ENCODE measurements at regions not wholly inside any gene's neighbourhood (a gene's known extent, or its start where the extent isn't known, plus 50 kb on each side); places are given as distances from the start of the nearest gene placed in this dataset.
"Not testable (repeated sequence)": the region's sequence is repeated elsewhere in the genome, so short reads cannot be mapped to it uniquely, and the experiment has no call there.

DNA sequence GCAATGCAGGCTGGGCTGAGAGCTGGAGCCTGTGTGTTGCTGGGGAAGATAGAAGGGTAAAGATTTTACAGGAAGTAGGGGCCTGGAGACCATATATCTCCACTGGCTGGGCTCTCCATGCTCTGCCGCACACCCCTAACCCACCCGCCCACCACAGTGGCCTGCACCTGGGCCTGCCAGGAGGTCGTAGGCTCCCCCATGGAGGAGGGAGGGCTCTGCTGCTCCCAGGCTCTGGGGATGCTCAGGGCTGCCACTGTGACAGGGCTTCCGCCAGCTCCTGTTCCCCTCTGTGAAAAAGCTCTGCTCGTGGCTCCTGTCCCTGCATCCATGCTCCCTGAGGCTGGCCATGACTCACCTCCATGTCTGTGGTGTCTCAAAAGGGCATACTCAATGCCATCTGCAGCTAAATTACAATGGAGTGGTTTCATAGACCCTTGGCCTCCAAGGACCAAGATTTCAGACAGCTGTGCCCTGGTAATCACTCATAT lies 106.0 kb downstream of the CXCL12 start:
- DNase-seq (ENCODE audit: low read depth) = no peak

DNA sequence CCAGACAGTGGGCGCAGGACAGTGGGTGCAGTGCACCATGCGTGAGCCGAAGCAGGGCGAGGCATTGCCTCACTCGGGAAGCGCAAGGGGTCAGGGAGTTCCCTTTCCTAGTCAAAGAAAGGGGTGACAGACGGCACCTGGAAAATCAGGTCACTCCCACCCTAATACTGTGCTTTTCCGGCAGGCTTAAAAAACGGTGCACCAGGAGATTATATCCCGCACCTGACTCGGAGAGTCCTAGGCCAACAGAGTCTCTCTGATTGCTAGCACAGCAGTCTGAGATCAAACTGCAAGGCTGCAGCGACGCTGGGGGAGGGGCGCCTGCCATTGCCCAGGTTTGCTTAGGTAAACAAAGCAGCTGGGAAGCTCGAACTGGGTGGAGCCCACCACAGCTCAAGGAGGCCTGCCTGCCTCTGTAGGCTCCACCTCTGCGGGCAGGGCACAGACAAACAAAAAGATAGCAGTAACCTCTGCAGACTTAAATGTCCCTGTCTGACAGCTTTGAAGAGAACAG lies 116.4 kb downstream of the CXCL12 start:
- not testable (repeated sequence) for DNase-seq (ENCODE audit: low read depth)

DNA sequence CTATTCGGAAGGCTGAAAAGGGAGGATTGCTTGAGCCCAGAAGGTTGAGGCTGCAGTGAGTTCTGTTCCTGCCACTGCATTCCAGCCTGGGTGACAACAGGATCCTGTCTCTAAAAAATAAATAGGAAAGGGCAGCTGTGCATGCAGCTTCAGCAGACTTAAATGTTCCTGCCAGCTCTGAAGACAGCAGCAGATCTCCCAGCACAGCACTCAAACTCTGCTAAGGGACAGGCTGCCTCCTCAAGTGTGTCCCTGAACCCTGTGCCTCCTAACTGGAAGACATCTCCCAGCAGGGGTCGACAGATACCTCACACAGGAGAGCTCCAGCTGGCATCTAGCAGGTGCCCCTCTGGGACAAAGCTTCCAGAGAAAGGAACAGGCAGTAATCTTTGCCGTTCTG lies 117.9 kb downstream of the CXCL12 start:
- DNase-seq (ENCODE audit: low read depth) = no peak

DNA sequence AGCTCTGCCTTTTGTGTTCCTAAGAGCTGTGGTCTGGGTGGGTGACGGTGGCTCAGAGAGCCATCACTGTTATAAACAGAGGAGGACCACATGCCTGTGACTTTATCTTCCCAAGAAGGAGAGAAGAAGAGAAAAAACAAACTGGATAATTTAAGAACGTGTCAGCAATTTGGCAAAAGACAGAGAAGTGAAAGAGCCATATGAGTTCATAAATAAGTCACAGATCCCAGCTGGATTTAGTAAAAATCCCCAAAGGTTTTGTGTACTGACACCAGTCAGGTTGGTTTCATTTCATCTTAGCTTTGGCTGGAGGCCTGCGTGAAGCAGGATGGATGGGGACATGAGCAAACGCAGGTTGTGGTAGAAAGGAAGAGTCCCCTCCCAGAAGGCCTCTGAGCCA lies 120.7 kb downstream of the CXCL12 start:
- no peak for DNase-seq (ENCODE audit: low read depth)

DNA sequence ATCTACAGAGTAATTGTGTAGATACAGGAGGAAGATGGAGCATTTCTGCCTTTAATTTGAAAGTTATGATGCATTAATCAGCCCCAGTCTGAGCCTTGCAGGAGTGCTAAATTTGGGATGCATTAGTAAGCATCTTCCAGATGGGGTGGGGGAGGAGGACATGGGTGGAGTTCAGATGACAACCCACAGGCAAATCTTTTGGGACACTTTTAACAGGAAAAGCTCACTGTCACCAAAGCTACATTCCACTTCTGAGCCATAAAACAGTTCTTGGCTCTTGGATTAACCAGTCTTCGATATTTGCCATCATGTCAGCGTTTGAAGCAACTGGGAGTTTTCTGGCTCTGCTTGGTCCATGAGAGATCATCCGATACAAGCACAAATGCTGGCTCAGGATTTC lies 121.1 kb downstream of the CXCL12 start:
- no peak for DNase-seq (ENCODE audit: low read depth)

DNA sequence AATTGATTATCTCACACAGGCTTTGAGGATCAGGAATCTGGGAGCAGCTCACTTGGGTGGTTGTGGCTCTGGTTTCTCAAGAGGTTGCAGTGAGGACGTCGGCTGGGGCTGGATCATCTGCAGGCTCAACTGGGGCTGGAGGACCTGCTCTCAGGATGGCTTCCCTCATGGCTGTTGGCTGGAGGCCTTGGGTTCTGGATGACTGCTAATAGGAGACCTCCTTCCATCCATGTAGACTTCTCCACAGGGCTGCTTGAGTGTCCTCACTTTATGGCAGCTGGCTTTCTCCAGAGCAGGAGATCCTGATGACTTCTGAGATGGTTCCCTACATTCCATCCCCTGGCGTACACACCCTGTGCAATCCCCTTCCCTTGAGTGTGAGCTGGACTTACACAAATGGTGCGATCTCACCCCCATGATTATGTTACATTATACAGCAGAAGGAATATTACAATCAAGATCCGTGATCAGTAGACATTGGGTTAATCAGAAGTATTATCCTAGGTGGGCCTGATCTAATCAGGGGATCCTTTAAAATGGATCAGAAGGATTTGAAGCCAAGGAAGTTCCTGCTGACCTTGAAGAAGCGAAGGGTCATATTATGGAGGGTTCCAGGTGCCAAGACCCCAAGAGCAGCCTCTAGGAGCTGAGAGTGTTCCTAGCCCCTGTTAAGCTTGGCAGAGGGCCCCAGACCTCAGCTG lies 122.2 kb downstream of the CXCL12 start:
- no peak for DNase-seq (ENCODE audit: low read depth)

DNA sequence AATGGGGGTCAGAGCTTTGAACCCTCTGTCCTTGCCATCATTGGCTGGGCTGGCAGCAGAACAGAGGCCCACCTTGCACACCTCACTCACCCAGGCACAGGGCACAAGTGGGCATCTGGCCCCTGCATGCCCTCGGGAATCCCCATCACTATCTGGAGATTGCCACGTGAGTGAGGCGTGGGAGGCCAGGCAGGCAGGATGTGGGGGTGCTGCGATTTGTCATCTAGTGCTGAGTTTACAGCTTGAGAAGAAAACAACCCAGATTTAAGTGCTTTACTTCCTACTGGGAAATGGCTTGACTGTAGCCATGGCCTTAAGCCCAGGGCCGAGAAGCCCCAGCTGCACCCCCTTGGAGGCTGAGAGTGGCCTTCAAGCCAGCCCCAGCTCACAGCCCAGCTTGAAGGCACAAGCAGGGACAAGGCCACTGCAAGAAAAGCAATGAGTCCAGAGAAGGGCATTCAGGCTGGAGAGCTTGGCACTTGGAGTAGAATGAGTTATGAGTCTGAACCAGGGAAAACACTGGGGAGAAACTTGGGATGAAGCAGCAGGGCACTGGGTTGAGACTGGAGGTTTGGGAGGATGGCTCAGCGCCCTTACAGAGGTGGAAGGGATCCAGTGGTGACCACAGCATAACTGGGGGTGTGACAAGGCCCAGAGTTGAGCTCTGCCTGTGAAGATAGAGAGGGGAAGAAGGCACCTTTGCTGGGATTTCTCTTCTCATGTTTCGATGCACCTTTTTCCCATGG lies 123.0 kb downstream of the CXCL12 start:
- DNase-seq (ENCODE audit: low read depth) = no peak

DNA sequence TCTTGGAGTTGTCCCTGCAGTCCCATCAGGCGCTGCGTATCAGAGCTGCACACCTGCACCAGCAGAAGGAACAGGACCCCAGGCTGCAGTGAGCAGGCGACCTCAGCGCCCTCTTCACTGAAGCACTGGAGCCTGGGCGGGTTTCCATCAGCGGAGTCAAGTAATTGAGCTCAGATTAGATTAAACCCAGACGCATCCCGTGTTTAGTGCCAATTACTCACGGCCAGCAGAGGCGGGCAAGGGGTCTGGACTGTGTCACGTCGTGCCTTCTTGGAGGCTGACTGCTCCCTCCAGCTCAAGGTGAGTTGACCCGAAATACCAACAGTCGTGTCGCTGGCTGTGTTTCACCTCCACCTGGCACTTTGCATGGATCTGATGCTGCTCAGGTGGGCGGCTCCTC lies 123.6 kb downstream of the CXCL12 start:
- DNase-seq (ENCODE audit: low read depth) = no peak

DNA sequence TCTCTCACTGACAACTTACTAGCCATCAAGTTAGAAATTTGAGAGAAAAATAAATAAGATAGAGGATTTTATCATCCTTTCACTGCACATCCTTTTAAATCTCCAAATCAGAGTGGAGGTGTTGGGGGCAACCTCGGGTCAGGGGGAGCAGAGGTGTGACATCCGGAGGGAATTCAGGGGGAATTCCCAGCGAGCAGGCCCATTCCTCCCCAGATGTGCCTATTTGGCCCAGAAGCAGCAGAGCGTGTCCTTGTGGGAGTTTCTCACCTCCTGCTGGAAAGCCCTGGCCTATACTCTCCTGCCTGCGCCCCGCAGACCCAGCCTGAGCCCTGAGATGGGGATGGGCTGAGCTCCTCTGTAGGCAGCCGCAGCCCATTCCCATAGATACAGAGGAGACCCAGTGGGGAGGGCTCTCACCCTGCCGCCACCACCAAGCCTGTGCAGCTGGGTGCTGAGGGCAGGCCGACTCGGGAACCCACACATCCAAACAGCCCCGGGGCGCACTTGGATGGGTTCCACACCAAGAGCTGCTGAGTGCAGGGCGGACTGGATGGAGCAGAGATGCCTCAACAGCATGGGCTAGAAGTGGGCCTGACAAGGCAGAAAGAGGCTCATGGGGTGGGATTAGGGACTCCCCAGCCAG lies 124.5 kb downstream of the CXCL12 start:
- DNase-seq (ENCODE audit: low read depth) = no peak

DNA sequence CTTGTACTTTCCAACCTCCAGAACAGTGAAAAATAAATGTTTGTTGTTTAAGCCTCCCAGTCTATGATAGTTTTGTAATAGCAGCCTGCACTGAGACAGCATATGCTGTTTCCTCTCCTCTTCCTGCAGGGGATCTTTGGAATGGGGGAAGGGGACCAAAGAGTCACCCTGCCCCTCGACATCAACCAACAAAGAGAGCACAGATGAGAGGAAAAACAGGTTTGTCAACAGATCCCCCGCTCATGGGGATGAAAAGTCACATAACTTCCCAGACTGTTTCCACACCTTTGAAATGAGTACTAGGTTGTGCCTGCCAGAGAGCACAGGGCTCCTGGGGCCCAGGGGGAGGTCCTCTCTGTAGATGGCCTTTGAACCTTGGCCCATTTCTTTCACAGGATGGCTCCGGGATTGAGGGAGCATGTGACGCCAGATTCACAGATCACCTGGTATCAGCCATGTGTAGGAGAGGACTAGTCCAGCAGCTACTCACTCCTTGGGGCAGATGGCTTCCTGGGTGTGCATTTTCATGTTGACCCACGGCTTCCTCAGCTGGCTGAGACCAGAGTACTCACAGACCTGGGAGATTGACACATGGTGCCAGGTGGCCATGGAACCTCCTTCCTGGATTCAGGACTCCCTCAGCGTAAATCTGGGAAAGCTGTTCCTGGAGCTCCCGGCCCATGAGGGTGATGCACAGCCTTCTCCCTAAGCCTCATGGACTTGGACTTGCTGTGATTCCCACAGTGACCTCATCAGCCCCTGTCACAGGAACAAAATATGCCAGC lies 125.6 kb downstream of the CXCL12 start:
- DNase-seq (ENCODE audit: low read depth) = no peak

DNA sequence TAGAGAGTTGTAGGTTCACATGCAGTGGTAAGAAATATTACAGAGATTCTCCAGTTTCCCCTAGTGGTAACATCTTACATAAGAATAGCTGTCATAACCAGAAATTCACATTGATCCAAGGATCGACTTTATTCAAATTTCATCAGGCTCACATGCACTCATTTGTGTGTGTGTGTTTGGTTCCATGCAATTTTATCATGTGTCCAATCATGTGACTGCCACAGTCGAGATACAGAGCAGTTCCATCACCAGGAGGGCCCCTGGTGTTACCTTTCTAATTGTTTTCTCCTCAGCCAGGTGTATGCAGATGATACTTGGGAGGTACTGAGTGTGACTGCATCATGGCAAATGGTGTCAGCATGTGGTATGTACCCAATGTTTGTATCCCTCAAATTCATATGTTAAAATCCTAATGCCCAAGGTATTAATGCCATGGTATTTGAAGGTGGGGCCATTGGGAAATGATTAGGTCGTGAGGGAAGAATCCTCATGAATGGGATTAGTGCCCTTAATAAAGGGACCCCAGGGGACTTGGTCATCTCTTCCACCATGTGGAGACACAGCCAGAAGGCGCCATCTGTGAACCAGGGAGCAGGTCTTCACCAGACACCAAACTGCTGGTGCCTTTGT lies 126.3 kb downstream of the CXCL12 start:
- no peak for DNase-seq (ENCODE audit: low read depth)

DNA sequence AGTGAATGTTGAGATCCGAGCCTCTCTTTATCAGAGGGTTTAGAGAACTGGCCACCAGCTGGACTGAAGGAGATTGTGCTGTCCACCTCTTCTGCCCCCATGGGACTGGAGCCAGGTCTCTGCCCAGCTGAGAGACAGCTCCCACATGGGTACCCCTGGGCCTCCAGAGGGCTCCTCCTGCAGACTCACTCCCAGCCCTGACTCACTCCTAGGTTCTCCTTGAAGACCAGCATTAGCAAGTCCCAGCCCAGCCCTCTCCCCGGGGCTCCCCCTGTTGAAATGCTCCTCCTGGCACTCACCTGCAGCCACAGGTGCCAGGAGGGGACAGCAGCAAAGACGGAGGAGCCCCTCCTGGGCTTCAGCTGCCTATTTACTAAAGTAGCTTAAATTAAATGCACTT lies 126.9 kb downstream of the CXCL12 start:
- DNase-seq (ENCODE audit: low read depth) = no peak

DNA sequence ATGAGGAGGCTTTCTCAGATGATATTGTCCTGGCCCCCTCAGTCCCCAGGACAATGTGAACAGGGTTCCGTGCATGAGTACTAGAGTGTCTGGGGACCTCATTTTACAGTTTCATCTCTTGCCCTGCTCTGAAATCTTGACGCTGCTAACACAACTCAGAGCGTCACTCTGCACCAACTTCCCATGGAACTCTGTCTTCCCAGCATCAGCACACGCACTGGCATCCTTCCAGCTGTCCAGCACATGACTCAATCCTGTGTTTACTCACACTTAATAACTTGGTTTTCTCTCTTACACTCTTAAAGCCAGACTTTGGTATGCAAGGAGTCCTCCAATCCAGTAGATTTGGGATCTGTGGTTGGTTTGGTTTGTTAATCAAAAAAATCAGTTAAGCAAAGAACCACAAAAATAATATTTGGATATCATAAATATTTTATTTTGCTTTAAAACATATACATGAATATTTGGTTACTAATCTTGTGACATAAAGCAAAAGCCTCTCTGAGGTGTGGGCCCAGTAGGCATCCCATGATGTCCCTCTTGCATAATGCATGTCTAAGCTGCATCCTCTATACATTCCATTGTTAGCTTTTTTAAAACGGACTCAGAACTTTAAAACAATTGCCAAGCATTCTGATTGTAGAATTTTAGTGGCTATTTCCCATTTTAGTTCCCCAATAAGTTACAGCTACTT lies 131.0 kb downstream of the CXCL12 start:
- no peak for DNase-seq (ENCODE audit: low read depth)

DNA sequence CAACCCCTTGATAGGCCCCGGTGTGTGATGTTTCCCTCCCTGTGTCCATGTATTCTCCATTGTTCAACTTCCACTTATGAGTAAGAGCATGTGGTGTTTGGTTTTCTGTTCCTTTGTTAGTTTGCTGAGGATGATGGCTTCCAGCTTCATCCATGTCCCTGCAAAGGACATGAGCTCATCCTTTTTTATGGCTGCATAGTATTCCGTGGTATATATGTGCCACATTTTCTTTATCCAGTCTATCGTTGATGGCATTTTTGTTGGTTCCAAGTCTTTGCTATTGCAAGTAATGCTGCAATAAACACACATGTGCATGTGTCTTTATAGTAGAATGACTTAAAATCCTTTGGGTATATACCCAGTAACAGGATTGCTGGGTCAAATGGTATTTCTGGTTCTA lies 132.3 kb downstream of the CXCL12 start:
- DNase-seq (ENCODE audit: low read depth) = not testable (repeated sequence)

DNA sequence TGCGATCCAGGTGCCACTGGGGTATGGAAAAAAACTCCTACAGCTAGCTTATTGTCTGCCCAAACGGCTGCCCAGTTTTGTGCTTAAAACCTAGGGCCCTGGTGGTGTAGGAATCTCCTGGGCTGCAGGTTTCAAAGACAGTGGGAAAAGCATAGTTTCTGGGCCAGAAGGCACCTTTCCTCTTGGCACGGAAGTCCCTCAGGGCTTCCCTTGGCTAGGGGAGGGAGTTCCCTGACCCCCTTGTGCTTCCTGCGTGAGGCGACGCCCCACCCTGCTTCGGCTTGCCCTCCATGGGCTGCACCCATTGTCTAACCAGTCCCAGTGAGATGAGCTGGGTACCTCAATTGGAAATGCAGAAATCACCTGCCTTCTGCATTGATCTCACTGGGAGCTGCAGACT lies 135.0 kb downstream of the CXCL12 start:
- DNase-seq (ENCODE audit: low read depth) = not testable (repeated sequence)

DNA sequence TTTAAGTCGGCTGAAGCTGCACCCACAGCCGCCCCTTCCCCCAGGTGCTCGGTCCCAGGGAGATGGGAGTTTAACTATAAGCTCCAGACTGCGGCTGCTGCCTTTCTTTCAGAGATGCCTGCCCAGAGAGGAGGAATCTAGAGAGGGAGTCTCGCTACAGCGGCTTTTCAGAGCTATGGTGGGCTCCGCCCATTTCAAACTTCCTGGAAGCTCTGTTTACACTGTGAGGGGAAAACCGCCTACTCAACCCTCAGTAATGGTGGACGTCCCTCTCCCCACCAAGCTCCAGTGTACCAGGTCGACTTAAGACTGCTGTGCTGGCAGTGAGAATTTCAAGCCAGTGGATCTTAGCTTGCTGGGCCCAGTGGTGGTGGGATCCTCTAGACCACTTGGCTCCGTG lies 135.4 kb downstream of the CXCL12 start:
- DNase-seq (ENCODE audit: low read depth) = no peak

DNA sequence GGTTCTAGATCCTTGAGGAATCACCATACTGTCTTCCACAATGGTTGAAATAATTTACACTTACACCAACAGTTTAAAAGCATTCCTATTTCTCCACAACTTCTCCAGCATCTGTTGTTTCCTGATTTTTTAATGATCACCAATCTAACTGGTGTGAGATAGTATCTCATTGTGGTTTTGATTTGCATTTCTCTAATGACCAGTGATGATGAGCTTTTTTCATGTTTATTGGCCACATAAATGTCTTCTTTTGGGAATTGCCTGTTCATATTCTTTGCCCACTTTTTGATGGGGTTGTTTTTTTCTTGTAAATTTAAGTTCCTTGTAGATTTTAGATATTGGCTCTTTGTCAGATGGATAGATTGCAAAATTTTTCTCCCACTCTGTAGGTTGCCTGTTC lies 138.2 kb downstream of the CXCL12 start:
- DNase-seq (ENCODE audit: low read depth) = not testable (repeated sequence)

DNA sequence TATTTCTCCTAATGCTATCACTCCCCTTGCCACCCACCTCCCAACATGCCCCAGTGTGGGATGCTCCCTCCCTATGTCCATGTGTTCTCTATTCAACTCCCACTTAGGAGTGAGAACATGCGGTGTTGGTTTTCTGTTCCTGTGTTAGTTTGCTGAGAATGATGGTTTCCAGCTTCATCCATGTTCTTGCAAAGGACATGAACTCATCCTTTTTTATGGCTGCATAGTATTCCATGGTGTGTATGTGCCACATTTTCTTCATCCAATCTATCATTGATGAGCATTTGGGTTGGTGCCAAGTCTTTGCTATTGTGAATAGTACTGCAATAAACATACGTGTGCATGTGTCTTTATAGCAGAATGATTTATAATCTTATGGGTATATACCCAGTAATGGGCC lies 138.6 kb downstream of the CXCL12 start:
- not testable (repeated sequence) for DNase-seq (ENCODE audit: low read depth)

DNA sequence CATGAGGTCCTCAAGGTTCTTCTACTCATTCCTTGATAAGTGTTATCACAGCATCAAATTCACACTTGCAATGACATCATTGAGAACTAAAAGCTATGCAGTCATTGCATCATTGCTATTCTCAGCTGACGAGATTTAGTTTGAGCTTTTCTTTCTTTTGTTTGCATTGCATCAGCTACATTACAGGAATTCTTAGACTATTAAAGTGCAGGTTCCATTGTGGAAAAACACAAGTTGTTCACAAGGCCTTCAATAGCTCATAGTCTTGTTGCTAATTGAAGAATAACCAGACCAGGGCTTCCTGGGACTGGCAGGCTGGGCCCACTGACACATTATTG lies 139.3 kb downstream of the CXCL12 start:
- no peak for DNase-seq (ENCODE audit: low read depth)

DNA sequence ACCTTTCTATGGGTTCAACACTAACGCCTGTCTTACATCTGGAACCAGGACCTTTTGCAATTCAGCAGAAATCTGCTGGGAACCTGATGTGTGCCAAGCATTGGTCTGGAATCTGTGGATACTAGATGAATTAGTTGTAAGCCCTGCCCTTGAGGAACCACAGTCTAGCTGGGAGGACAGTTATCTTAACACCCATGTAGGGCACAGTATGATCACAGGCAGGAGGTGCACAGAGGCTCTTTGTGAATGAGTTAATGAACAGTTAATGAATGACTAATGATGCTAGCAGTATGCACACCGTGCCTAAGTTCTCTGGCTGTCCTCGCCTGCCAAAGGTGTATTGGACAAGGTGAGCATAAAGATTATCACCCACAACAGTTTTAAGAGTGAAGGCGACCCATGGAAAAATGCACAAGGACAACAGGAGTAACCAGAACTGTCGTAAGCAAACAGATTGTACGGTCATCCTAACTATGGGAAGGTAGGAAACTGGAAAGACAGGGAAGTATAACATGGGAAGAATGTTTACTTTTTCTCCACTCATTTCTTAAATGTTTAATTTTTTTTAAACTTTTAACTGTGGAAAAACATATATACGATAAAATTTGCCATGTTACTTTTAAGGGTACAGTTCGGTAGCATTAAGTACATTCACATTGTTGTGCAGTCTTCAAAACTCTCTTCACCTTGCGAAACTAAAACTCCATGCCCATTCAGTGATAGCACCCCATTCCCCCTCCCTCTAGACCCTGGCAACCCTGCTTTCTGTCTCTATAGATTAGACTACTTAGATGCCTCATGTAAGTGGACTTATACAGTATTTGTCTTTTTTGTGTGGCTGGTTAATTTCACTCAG lies 139.9 kb downstream of the CXCL12 start:
- no peak for DNase-seq (ENCODE audit: low read depth)

Measured in CMK (cell line).